GM19025 (cell line): ENCODE measurements at regions not wholly inside any gene's neighbourhood (a gene's known extent, or its start where the extent isn't known, plus 50 kb on each side); places are given as distances from the start of the nearest gene placed in this dataset.
"Not testable (repeated sequence)": the region's sequence is repeated elsewhere in the genome, so short reads cannot be mapped to it uniquely, and the experiment has no call there.

ENCODE experiments used
- ATAC-seq: cut with Tn5 transposase; IDR thresholded peaks from one replicate; pipeline ENCODE4 v1.9.1; 2021; ENCODE audit warnings: mild to moderate bottlenecking, low read depth, moderate library complexity; ENCODE audit not compliant: unreplicated experiment

GRCh38 chr7:112592565-112593263, 111.9 kb downstream of the LSMEM1 start:
- ATAC-seq, result not testable (repeated sequence)

GRCh38 chr7:112594397-112594796, 113.6 kb downstream of the LSMEM1 start:
- ATAC-seq, result no peak

- no peak for ATAC-seq
Observed at GRCh38 chr7:112596260-112596659, 115.5 kb downstream of the LSMEM1 start.

DNA sequence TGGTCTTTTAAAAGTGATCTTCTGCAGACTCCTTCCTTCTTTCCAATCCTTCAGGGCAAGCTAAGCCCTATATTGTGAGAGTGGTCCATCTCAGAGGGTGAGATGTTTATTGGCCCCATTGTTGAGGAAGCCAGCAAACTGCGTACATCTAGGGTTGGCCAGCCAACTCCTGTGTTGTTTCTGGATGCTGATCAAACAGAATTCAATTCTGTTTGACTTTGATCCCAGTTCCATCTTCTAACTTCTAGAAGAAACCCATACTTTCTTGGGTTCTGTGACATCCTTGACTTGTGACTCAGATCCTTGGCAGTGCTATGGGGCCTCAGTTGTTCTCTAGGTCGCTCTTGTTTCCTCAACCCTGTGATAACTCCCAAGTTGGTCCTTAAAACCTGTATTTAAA, 116.2 kb downstream of the LSMEM1 start:
- no peak for ATAC-seq

- ATAC-seq, result no peak
Observed at GRCh38 chr7:112603673-112604072, 122.9 kb downstream of the LSMEM1 start.

DNA sequence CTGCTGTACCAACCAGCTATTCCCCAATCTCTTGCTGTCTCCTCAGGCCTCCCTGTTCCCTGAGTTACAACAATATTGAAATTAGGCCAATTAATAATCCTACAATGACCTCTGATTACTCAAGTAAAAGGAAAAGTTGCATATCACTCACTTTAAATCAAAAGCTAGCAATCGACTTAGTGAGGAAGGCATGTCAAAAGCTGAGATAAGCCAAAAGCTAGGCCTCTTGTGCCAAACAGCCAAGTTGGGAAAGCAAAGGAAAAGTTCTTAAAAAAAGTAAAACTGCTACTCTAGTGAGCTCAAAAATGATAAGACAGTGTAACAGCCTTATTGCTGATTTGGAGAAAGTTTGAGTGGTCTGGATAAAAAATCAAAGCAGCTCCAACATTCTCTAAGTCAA, 129.8 kb downstream of the LSMEM1 start:
- no peak for ATAC-seq

- no peak for ATAC-seq
Observed at GRCh38 chr7:112615701-112616100, 134.9 kb downstream of the LSMEM1 start.

DNA sequence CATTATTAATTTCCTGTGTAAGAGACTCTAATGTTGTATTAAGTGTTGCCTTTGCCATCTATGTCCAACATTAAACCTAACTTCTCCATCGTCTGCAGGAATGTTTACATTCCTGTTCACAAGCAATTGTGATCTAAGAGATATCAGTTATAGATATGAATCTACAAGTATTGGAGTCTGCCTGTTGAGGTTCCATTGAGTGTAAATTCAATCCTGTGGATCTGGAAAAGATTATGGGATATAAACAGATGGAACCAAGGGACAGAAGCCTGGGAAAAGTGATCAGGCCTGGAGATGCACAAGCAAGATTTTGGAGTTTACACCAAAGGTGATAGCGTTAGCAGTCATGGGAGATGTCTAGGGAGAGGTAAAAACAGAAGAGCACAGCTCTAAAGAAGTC, 135.5 kb downstream of the LSMEM1 start:
- no peak for ATAC-seq

DNA sequence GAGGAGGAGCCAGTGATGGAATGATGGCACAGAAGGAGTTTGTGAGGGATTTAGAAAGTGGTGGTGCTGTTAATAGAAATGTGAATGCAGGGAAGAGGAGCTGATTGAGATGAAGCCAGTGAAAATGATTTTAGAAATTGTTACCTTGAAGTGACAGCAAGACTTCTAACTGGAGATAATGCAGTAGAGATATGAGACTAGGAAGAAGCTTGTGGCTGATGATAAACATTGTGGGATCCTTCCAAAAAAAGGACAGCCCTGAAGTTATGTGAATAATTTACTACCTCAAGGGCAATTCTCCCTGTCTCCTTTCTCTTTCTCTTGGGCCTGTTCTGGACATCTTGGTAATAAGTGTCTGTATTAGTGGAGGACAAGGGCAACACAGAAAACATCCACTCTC, 138.6 kb downstream of the LSMEM1 start:
- ATAC-seq, result no peak

GRCh38 chr7:112622159-112622715, 141.4 kb downstream of the LSMEM1 start:
- ATAC-seq, result no peak

- ATAC-seq, result no peak
Observed at GRCh38 chr7:112624416-112624815, 143.6 kb downstream of the LSMEM1 start.

DNA sequence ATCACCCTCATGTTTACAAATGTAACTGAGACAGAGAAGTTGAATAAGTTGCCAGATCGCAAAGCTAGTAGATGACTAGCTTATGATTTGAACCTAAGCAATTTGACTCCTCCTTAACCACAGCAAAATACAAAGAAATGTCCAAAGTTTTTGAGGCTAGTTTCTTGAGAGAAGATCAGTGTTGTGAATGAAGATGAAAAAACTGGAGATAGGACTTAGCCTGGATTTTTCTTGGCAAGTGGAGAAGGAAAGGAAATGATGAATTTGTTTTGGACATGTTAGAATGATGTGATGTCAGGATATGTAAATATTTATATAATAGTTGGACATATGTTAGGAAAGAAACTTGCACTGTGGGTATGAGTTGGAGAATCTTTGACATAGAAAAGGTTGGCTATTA, 149.8 kb downstream of the LSMEM1 start:
- ATAC-seq, result no peak

- no peak for ATAC-seq
Observed at GRCh38 chr7:112634107-112634506, 153.3 kb downstream of the LSMEM1 start.

DNA sequence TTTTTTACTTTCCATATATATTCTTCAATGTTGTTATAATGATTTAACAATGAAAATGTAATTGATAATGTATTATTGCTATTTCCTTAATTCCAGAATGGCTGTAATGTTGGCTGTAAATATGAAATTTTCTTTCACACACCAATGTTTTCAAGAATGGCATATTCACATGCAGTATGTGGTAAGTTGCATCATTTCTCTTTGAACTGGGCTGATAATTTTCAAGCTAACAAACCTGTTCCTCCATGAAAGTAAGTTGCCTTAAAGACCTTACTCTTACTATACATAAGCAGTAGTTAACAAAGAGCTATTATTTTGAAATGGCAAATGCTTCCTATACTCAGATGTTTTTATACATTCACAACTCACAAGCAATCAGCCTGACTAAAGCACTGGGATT, 154.5 kb downstream of the TMEM168 start:
- no peak for ATAC-seq

DNA sequence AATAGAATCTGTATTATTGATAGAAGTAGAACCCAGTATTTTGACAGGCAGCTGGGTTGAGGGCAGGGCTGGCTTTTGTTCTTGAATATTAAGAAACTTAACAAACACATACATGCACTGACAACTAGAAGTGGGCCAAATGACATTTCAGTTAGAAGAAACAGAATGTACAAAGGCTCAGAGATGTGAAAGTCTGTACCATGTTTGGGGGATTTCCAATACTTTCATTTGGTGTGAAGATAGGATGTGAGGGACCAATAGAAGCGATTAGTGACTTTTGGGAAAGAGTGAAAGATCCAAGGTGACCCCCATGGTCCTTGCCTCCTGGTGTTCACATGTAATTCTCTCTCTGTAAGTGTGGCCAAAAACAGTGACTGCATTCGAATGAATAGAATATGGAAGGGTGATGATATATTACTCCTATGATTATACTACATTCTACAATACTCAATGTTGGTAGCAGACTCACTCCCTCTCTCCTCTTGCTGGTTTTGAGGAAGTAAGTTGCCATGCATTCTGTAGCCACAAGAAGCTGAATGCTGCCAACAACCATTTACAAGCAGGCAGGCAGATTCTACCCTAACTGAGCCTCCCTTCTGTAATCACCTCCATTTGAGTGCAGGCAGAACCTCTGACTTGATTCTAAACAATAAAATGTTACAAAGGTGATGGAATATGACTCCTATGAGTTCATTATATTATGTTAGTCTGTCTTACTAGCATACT, 151.4 kb downstream of the TMEM168 start:
- ATAC-seq, result no peak

DNA sequence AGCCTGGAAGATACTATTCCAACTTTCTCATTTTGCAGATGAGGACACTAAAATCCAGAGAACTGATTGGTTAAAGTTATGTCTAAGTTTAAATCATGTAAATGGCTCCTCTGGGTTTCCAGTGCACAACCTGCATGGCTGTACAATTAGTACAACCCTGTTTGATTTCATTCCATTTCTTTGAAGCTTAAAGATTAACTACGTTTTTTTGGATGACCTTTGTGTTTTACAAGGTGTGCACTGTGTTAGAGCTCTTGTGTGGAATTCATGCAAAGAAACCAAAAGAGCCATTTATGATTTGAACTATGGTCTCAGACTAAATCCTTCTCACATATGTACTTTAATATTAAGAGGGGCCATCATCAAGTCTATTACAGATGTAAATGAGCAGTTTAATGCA, 149.5 kb downstream of the TMEM168 start:
- ATAC-seq, result no peak

DNA sequence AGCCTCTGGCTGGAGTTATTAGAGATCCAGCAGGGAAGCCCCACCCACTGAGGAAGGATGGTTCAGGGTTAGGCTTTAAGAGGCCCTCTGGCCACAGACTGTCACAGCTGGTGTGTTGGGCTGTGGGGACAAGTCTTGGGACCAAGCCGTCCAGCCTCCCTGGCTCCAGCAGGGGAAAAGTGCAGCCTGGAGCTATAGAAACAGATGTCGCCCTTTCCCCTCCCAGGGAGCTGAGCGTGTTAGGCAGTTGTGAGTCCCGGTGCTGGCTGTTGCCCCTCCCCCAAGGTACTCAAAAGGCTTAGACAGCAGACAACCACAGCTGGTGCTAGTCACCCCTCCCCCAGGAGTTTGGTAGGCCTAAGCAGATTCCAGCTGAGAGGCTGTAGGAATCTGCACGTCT, 143.4 kb downstream of the TMEM168 start:
- ATAC-seq, result no peak

DNA sequence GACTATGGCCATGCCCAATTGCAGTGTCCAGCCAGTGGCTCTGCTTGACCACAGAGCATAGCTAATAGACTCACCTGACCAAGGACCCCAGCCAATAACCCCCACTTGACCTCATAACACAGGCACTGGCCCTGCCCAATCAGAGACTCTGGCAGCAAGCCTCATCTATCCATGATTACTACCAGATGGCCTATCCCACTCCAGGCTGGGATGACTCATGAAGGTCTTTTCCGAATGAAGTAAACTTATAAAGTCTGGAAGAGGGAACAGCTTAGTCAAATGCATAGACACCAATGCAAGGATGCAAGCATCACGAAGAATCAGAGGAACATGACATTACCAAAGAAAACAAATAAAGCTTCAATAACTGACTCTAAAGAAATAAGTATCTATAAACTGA, 141.4 kb downstream of the TMEM168 start:
- ATAC-seq, result no peak

DNA sequence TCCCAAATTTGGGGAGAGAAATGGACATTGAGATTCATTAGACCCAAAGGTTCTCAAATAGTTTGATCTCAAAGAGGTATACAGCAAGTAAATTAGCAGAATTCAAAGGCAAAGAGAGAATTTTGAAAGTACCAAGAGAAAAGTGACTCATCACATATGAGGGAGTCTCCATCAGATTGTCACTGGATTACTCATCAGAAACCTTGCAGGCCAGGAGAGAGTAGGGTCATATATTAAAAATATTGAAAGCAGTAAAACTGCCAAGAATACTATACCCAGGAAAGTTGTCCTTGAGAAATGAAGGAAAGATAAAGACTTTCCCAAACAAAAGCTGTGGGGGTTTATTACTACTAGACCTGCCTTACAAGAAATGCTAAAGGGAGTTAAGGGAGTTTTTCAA, 140.6 kb downstream of the TMEM168 start:
- ATAC-seq, result no peak

DNA sequence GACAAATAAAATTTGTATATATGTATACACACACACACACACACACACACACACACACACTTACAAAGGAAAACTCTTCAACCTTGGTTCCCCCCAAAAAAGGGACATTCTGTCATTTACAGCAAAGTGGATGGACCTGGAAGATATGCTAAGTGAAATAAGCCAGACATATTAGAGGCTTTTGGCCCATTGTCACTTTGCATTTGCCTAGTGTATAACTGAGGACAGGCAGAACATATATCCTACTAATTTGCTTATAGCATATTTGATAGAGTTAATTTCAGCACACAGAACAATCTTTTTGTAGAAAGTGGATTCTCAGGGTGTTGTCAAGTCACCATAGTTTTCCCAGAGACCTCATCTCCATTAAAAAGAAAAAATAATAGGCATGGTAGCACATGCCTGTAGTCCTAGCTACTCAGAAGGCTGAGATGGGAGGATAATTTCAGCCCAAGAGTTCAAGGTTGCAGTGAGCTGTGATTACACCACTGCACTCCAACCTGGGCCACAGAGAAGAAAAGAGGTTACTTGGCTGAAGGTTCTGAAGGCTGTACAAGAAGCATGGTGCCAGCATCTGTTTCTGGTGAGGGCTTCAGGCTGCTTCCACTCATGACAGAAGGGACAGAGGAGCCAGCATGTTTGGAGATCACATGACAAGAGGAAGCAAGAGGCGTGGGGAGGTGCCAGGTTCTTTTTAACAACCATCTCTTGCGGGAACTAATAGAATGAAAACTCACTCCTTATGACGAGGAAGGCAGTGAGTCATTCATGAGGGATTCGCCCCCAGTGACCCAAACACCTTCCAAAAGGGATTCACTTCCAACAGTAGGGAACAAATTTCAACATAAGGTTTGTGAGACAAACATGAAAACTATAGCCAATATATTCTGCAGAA, 135.6 kb downstream of the TMEM168 start:
- no peak for ATAC-seq

- no peak for ATAC-seq
Observed at GRCh38 chr7:112665709-112666108, 124.5 kb downstream of the TMEM168 start.
